ENCODE measurements at regions not wholly inside any gene's neighbourhood (a gene's known extent, or its start where the extent isn't known, plus 50 kb on each side); places are given as distances from the start of the nearest gene placed in this dataset.
A peak's percentile ranks its signal among the peaks of the same experiment; 100 is the strongest.

DNA sequence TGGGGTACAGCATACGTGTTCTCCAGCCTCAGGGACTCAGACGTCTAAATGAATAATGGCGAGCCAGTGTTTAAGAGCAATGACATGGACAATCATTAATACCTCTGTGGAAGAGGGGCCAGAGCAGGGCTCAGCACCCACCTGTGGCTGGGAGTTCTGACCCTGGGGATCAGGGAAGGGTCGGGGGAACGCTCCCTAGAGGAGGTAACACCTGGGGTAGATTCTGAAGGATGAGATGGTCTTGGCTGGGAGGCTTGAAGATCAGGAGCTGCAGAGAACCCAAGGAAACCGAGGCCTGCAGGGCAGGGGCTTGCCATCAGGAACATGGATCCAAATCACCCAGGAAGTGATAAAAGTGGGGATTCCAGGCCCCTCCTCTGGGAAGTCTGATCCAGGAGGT, 138.2 kb upstream of the RUNX3 start:
- Mint-ChIP-seq H3K27me3 (ENCODE audit: low read depth) (peaks cover 7% of the 10 kb centered on the region), H3K27ac (no peak overlapping the region), H3K4me1 (ENCODE audit: low read depth) (peaks cover 16% of the 10 kb centered on the region)

GRCh38 chr1:25067518-25068251, 137.6 kb upstream of the RUNX3 start:
- peaks cover 16% of the 10 kb centered on the region for H3K4me1 Mint-ChIP-seq (ENCODE audit: low read depth)
- H3K36me3 Mint-ChIP-seq (ENCODE audit: low read depth): no peaks in the 10 kb centered on the region
- peaks cover 7% of the 10 kb centered on the region for H3K27me3 Mint-ChIP-seq (ENCODE audit: low read depth)
- H3K9me3 Mint-ChIP-seq: no peaks in the 10 kb centered on the region
- H3K4me3 Mint-ChIP-seq: no peak overlapping the region
- H3K27ac Mint-ChIP-seq: no peak overlapping the region

More for the DNA sequence above, 138.2 kb upstream of the RUNX3 start:
- Mint-ChIP-seq H3K36me3 (ENCODE audit: low read depth) (no peaks in the 10 kb centered on the region), H3K9me3 (no peaks in the 10 kb centered on the region), H3K4me3 (no peak overlapping the region)

DNA sequence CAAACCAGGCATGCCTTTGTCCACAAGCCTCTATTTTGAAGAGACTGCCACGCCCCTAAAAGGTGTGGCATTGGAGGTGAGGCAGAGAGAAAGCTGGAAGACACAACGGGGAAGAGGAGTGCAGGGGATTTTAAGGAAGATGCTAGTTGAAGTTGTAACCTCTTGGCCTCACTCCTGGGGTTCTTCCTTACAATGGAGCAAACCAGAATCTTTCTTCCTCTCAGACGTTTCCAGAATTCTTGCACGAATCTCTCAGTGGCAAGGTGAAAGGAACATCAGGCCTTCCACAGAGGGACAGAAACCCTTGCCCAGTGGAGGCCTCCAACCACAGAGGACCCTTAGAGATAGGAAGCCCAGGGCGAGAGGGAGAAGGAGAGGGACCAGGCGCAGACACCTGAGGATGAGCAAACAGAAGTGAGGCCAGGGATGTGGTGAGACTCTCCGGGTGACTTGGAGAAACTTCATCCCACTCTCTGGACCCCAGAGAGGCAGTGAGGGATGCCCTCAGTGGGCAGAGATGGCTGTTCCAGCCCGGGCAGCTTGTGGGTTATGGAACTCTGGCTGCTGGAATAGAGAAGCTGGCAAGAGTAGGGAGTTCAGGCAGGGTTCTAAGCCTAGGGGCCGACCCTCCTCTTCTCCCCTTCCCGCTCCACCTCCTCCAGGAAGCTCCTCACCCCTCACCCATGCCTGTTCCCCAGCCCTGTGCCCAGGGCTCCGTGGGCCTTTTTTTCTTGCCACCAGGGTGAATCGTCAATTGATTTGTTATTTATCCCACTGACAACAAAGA, 136.8 kb upstream of the RUNX3 start:
- Mint-ChIP-seq H3K27me3 (ENCODE audit: low read depth) (peaks cover 7% of the 10 kb centered on the region), H3K36me3 (ENCODE audit: low read depth) (no peaks in the 10 kb centered on the region), H3K4me3 (no peak overlapping the region), H3K9me3 (no peaks in the 10 kb centered on the region), H3K4me1 (ENCODE audit: low read depth) (peaks cover 16% of the 10 kb centered on the region), H3K27ac (no peak overlapping the region)

- Mint-ChIP-seq H3K36me3 (ENCODE audit: low read depth) (no peaks in the 10 kb centered on the region), H3K9me3 (no peaks in the 10 kb centered on the region), H3K27me3 (ENCODE audit: low read depth) (peaks cover 7% of the 10 kb centered on the region), H3K4me3 (no peak overlapping the region), H3K27ac (no peak overlapping the region), H3K4me1 (ENCODE audit: low read depth) (peaks cover 16% of the 10 kb centered on the region)
These were observed 136.2 kb upstream of the RUNX3 start for GRCh38 chr1:25066256-25066655.

GRCh38 chr1:25065795-25066238, 135.7 kb upstream of the RUNX3 start:
- no peaks in the 10 kb centered on the region for H3K36me3 Mint-ChIP-seq (ENCODE audit: low read depth)
- H3K4me3 Mint-ChIP-seq: no peak overlapping the region
- no peak overlapping the region for H3K27ac Mint-ChIP-seq
- peaks cover 16% of the 10 kb centered on the region for H3K4me1 Mint-ChIP-seq (ENCODE audit: low read depth)
- no peaks in the 10 kb centered on the region for H3K9me3 Mint-ChIP-seq
- H3K27me3 Mint-ChIP-seq (ENCODE audit: low read depth): peaks cover 7% of the 10 kb centered on the region

- H3K9me3 Mint-ChIP-seq: no peaks in the 10 kb centered on the region
- H3K4me3 Mint-ChIP-seq: no peak overlapping the region
- H3K27ac Mint-ChIP-seq: no peak overlapping the region
- peaks cover 7% of the 10 kb centered on the region for H3K27me3 Mint-ChIP-seq (ENCODE audit: low read depth)
- peaks cover 16% of the 10 kb centered on the region for H3K4me1 Mint-ChIP-seq (ENCODE audit: low read depth)
- H3K36me3 Mint-ChIP-seq (ENCODE audit: low read depth): no peaks in the 10 kb centered on the region
These were observed 135.2 kb upstream of the RUNX3 start for GRCh38 chr1:25065321-25065721.

GRCh38 chr1:25064465-25065240, 134.6 kb upstream of the RUNX3 start:
- Mint-ChIP-seq H3K27ac (peak overlapping the region; percentile 29), H3K36me3 (ENCODE audit: low read depth) (no peaks in the 10 kb centered on the region), H3K4me3 (no peak overlapping the region), H3K9me3 (no peaks in the 10 kb centered on the region), H3K4me1 (ENCODE audit: low read depth) (peaks cover 16% of the 10 kb centered on the region), H3K27me3 (ENCODE audit: low read depth) (peaks cover 8% of the 10 kb centered on the region)

GRCh38 chr1:25063591-25064416, 133.7 kb upstream of the RUNX3 start:
- Mint-ChIP-seq H3K9me3 (no peaks in the 10 kb centered on the region), H3K27me3 (ENCODE audit: low read depth) (peaks cover 10% of the 10 kb centered on the region), H3K4me1 (ENCODE audit: low read depth) (peaks cover 16% of the 10 kb centered on the region), H3K4me3 (no peak overlapping the region), H3K27ac (no peak overlapping the region), H3K36me3 (ENCODE audit: low read depth) (no peaks in the 10 kb centered on the region)

GRCh38 chr1:25062621-25063255, 132.7 kb upstream of the RUNX3 start:
- Mint-ChIP-seq H3K4me3 (no peak overlapping the region), H3K36me3 (ENCODE audit: low read depth) (no peaks in the 10 kb centered on the region), H3K4me1 (ENCODE audit: low read depth) (peaks cover 14% of the 10 kb centered on the region), H3K27me3 (ENCODE audit: low read depth) (peaks cover 15% of the 10 kb centered on the region), H3K9me3 (no peaks in the 10 kb centered on the region), H3K27ac (no peak overlapping the region)

GRCh38 chr1:25061261-25061995, 131.4 kb upstream of the RUNX3 start:
- H3K27me3 Mint-ChIP-seq (ENCODE audit: low read depth): peaks cover 19% of the 10 kb centered on the region
- H3K27ac Mint-ChIP-seq: no peak overlapping the region
- peaks cover 14% of the 10 kb centered on the region for H3K4me1 Mint-ChIP-seq (ENCODE audit: low read depth)
- no peak overlapping the region for H3K4me3 Mint-ChIP-seq
- no peaks in the 10 kb centered on the region for H3K36me3 Mint-ChIP-seq (ENCODE audit: low read depth)
- H3K9me3 Mint-ChIP-seq: no peaks in the 10 kb centered on the region

DNA sequence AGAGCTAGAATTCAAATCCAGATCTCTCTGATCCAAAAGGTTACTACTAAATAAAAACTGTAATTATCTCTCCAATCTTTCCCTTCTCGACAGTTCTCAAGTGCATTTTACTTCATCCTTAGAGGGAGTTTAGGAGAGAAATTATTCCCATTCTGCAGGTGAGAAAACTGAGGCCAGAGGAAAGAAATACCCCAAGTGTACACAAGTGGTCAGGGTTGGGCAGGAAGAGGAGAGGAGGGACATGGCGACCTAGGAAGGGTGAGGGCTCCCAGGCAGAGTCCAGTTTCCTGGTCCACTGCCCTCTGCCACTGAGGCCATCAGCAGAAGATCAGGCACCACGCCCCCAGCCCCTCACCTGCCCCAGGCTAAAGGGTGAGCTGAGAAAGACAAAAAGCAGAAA, 127.1 kb upstream of the RUNX3 start:
- Mint-ChIP-seq H3K27me3 (ENCODE audit: low read depth) (peaks cover 48% of the 10 kb centered on the region), H3K36me3 (ENCODE audit: low read depth) (no peaks in the 10 kb centered on the region), H3K4me3 (no peak overlapping the region), H3K9me3 (no peaks in the 10 kb centered on the region), H3K4me1 (ENCODE audit: low read depth) (no peaks in the 10 kb centered on the region), H3K27ac (no peak overlapping the region)

DNA sequence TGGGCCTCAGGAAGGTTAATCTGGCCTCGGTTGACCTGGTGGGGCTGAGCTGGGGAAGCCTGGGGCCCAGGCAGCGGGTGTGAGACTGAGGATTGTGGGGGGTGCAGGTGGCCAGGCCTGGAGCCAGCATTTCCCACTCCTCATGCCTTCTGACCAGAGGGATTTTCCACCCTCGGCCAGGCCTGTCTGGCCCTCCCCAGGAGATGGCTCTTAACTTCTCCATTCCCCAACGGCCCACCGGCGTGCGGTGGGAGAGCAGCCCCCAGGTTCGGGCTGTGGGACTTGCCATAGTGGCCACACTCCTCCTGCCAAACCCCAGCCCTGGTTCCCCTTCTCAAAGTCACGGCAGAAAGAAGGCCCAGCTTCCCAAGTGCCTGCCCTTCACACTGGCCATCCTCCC, 126.5 kb upstream of the RUNX3 start:
- H3K9me3 Mint-ChIP-seq: no peaks in the 10 kb centered on the region
- no peak overlapping the region for H3K4me3 Mint-ChIP-seq
- no peaks in the 10 kb centered on the region for H3K36me3 Mint-ChIP-seq (ENCODE audit: low read depth)
- H3K4me1 Mint-ChIP-seq (ENCODE audit: low read depth): no peaks in the 10 kb centered on the region
- peaks cover 54% of the 10 kb centered on the region for H3K27me3 Mint-ChIP-seq (ENCODE audit: low read depth)
- H3K27ac Mint-ChIP-seq: no peak overlapping the region

- Mint-ChIP-seq H3K27me3 (ENCODE audit: low read depth) (peaks cover 55% of the 10 kb centered on the region), H3K4me1 (ENCODE audit: low read depth) (no peaks in the 10 kb centered on the region), H3K9me3 (no peaks in the 10 kb centered on the region), H3K36me3 (ENCODE audit: low read depth) (no peaks in the 10 kb centered on the region), H3K4me3 (no peak overlapping the region), H3K27ac (no peak overlapping the region)
These were observed 125.9 kb upstream of the RUNX3 start for GRCh38 chr1:25055961-25056360.

All from T-helper 1 cell treated with Interleukin-12 subunit alpha and Interleukin-12 subunit beta and Interleukin-4 antibody, amounts not matched to agents 30 μg/mL and 1 μg/mL, for 36 hours (primary cell).